Upper lobe of right lung (tissue), 1 donor: ENCODE measurements at regions not wholly inside any gene's neighbourhood (a gene's known extent, or its start where the extent isn't known, plus 50 kb on each side); places are given as distances from the start of the nearest gene placed in this dataset.

ENCODE experiments used
- ATAC-seq: fragments of 200-7000 bp; cut with Tn5 transposase; one replicate; pipeline ENCODE4 v1.9.1; 2020; ENCODE audit warnings: mild to moderate bottlenecking, moderate library complexity
- DNase-seq: peaks from one replicate; pipeline ENCODE4 v3.0.0-alpha.2; 2020
- H3K27ac ChIP-seq: fragments of 200-600 bp; one replicate; pipeline ENCODE4 v1.8.0; 2022
- H3K27me3 ChIP-seq: fragments of 200-600 bp; one replicate; pipeline ENCODE4 v1.8.0; 2022; ENCODE audit warnings: mild to moderate bottlenecking
- H3K36me3 ChIP-seq: fragments of 200-600 bp; one replicate; pipeline ENCODE4 v1.8.0; 2022
- H3K4me1 ChIP-seq: fragments of 200-600 bp; one replicate; pipeline ENCODE4 v1.8.0; 2022
- H3K4me3 ChIP-seq: fragments of 200-600 bp; one replicate; pipeline ENCODE4 v1.8.0; 2022; ENCODE audit warnings: mild to moderate bottlenecking
- H3K9me3 ChIP-seq: fragments of 200-600 bp; one replicate; pipeline ENCODE4 v1.8.0; 2022
- intact Hi-C: fragments of 100-400 bp; cut with DNase I; formaldehyde crosslinking; loops from one replicate; pipeline ENCODE4 v1.11.0; 2022
- TF ChIP-seq, protein P1 (sequence below): fragments of 200-600 bp; IDR thresholded peaks from one replicate; pipeline ENCODE4 v1.8.0; 2022; ENCODE audit warnings: antibody characterized with exemption
- donor health status: DM: no; HTN: yes; CAD: no; lungs with severe emphysema.

DNA sequence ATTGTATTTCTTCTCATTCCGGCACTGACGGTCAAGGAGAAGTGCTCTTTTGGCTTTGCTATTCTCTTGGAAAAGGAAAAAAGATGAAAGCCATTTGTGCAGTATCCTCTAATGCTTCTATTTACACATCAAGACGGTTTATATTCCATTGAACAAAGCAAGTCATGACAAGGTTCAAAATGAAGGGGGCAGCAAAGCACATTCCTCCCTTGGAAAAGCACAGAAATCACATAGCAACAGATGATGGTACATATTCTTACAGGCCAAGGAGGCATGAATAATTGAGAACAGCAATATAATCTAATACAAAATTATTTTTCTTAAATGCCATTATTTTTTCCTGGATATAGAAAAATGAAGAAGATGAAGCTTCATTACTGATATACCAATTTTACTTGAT lies 508.2 kb upstream of the JAG1 start:
- Histone ChIP-seq H3K9me3 (no peaks in the 10 kb centered on the region), H3K27ac (no peak overlapping the region), H3K36me3 (no peaks in the 10 kb centered on the region), H3K27me3 (no peaks in the 10 kb centered on the region), H3K4me1 (no peaks in the 10 kb centered on the region), H3K4me3 (no peak overlapping the region)
- DNase-seq (no peak), ATAC-seq (no peak)
- TF ChIP-seq, protein P1, sequence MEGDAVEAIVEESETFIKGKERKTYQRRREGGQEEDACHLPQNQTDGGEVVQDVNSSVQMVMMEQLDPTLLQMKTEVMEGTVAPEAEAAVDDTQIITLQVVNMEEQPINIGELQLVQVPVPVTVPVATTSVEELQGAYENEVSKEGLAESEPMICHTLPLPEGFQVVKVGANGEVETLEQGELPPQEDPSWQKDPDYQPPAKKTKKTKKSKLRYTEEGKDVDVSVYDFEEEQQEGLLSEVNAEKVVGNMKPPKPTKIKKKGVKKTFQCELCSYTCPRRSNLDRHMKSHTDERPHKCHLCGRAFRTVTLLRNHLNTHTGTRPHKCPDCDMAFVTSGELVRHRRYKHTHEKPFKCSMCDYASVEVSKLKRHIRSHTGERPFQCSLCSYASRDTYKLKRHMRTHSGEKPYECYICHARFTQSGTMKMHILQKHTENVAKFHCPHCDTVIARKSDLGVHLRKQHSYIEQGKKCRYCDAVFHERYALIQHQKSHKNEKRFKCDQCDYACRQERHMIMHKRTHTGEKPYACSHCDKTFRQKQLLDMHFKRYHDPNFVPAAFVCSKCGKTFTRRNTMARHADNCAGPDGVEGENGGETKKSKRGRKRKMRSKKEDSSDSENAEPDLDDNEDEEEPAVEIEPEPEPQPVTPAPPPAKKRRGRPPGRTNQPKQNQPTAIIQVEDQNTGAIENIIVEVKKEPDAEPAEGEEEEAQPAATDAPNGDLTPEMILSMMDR, result no peak
- intact Hi-C loops, result no loop called here

DNA sequence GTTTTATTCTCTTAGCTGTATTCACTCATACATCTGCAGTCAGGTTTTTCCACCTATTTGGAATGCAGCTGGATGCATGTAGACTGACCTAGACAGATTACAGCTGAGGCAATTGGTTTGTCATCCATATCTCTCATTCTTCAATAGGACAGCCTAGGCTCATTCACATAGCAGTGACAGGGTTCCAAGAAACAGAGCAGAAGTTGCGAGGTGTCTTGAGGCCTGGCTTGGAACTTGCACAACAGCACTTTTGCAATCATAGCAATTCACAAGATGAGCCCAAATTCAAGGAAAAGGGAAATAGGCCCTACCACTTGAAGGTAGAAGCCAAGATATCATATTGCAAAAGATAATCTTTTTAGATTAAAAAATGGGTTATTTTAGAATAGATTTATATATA lies 508.9 kb upstream of the JAG1 start:
- Histone ChIP-seq H3K4me3 (no peak overlapping the region), H3K4me1 (no peaks in the 10 kb centered on the region), H3K27me3 (no peaks in the 10 kb centered on the region), H3K27ac (no peak overlapping the region), H3K36me3 (no peaks in the 10 kb centered on the region), H3K9me3 (no peaks in the 10 kb centered on the region)
- TF ChIP-seq, protein P1, result no peak
- ATAC-seq (peak; percentile 86), DNase-seq (no peak)
- intact Hi-C loops, result no loop called here

DNA sequence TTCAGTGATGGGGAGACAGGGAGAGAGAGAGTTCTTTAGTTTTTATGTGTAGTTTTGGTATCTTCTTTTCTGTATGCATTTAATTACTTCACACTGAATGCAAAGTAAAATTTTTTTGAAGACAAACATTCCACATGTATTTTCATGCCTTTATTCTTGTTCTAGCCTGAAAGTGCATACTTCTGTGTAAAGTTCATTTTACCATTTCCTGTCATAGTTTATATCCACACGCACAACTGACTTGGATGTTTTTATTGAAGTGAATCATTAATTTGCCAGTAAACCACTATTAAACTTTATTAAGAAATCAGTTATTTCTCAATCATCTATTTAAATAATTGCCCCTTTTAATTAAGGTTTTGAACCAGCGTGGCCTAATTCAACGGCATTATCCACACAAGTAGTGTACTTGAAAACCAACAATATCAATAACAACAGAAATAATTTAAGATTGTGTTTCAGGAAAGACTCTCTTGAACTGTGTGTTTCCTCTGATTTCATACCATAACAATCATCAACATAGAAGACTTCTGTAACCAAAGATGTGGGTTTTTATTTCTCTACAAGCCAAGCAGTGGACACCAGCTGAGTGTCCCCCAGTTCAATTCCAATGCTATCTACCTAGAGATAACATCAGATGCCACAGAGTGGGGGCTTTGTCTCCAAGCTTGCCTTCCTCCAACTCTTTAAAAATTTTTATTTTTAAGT lies 512.7 kb upstream of the JAG1 start:
- TF ChIP-seq, protein P1, result no peak
- no peak overlapping the region for H3K27ac ChIP-seq
- ATAC-seq, result no peak

DNA sequence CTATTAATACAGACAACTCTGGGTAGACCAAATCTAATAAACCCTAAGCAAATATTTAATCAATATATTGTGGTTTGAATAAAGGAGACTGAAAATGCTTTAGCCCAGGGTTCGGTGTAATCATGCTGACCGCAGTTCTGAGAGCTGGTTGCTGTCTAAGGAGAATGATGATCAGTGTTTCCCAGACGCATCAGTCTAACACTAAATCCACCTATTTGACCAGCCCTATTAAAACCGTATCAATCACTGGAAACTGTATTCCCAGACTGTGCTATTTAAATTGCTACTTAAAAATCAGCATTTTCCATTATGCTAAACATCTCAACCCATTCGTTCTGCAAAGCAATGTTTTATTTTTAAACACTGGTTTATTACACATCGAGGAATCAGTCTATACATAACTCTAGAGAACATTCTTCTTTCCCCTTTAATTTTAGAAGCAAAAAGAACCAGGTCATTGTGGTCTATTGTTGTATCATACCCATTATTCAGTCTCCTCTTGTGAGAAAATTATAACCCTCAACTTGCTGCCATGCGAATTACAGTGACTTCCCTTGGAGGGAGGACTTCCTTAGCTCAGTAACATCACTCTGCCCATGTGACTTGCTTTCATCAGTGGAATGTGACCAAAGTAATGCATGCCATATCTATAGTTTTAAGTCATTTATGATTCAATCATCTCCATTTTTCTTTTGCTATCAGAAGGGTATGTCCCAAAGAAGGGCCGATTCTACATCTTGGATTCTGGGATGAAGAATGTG lies 515.2 kb upstream of the JAG1 start:
- H3K4me1 ChIP-seq, result no peaks in the 10 kb centered on the region
- no peak overlapping the region for H3K4me3 ChIP-seq
- H3K9me3 ChIP-seq, result no peaks in the 10 kb centered on the region
- ATAC-seq, result no peak
- intact Hi-C loops, result no loop called here
- H3K36me3 ChIP-seq, result no peaks in the 10 kb centered on the region
- TF ChIP-seq, protein P1, result no peak
- H3K27ac ChIP-seq, result no peak overlapping the region
- H3K27me3 ChIP-seq, result no peaks in the 10 kb centered on the region
- no peak for DNase-seq

More for the DNA sequence above, 512.7 kb upstream of the JAG1 start:
- no peak for DNase-seq
- intact Hi-C loops, result no loop called here
- no peaks in the 10 kb centered on the region for H3K4me1 ChIP-seq
- no peak overlapping the region for H3K4me3 ChIP-seq
- no peaks in the 10 kb centered on the region for H3K9me3 ChIP-seq
- H3K27me3 ChIP-seq, result no peaks in the 10 kb centered on the region
- no peaks in the 10 kb centered on the region for H3K36me3 ChIP-seq

DNA sequence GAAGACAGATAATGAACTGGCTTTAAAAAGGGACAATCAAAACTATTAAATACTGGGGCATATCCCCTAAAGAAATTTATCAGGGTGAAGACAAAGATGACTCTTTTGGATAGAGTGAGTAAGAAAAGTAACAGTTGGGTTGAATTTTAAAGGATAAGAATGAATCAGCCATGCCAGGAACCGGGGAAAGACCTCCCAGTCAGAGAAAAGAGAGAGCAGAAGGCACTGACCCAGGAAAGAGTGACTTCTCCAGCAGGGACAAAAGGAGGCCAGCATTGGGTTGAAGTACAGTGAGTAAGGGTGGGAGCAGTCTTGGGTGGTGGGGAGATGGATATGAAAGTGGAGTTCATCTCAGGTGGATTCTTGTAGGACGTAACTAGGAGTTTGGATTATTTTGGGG lies 516.9 kb upstream of the JAG1 start:
- Histone ChIP-seq H3K4me3 (no peak overlapping the region), H3K9me3 (no peaks in the 10 kb centered on the region), H3K27me3 (no peaks in the 10 kb centered on the region), H3K36me3 (no peaks in the 10 kb centered on the region), H3K4me1 (no peaks in the 10 kb centered on the region), H3K27ac (no peak overlapping the region)
- intact Hi-C loops, result no loop called here
- TF ChIP-seq, protein P1, result no peak
- no peak for DNase-seq
- ATAC-seq, result no peak
